Fibroblast of mammary gland (primary cell): ENCODE measurements at regions not wholly inside any gene's neighbourhood (a gene's known extent, or its start where the extent isn't known, plus 50 kb on each side); places are given as distances from the start of the nearest gene placed in this dataset.

Experiments
- DNase-seq: peaks from one replicate; pipeline ENCODE4 v3.0.0-alpha.2; 2010; ENCODE audit warnings: low read depth
- H3K4me3 ChIP-seq: 2 replicates; pipeline ENCODE4 v1.5.1; 2011; ENCODE audit warnings: low read depth, mild to moderate bottlenecking, low read length, moderate library complexity; ENCODE audit not compliant: control insufficient read depth
- TF ChIP-seq, protein P1 (sequence below): conservative IDR thresholded peaks from 2 replicates; pipeline ENCODE4 v1.5.1; 2011; ENCODE audit warnings: low read depth, low read length, inconsistent platforms; ENCODE audit not compliant: control insufficient read depth, insufficient read depth

- no peak for DNase-seq
- no peak overlapping the region for H3K4me3 ChIP-seq
- TF ChIP-seq, protein P1, sequence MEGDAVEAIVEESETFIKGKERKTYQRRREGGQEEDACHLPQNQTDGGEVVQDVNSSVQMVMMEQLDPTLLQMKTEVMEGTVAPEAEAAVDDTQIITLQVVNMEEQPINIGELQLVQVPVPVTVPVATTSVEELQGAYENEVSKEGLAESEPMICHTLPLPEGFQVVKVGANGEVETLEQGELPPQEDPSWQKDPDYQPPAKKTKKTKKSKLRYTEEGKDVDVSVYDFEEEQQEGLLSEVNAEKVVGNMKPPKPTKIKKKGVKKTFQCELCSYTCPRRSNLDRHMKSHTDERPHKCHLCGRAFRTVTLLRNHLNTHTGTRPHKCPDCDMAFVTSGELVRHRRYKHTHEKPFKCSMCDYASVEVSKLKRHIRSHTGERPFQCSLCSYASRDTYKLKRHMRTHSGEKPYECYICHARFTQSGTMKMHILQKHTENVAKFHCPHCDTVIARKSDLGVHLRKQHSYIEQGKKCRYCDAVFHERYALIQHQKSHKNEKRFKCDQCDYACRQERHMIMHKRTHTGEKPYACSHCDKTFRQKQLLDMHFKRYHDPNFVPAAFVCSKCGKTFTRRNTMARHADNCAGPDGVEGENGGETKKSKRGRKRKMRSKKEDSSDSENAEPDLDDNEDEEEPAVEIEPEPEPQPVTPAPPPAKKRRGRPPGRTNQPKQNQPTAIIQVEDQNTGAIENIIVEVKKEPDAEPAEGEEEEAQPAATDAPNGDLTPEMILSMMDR, result no peak
Measured at GRCh38 chr5:117863586-117864296, 1124.6 kb downstream of the DTWD2 start.

GRCh38 chr5:117860550-117860949 lies 1127.8 kb downstream of the DTWD2 start:
- no peak for DNase-seq
- H3K4me3 ChIP-seq, result no peak overlapping the region
- TF ChIP-seq, protein P1, result no peak

GRCh38 chr5:117859176-117859575 lies 1129.2 kb downstream of the DTWD2 start:
- no peak overlapping the region for H3K4me3 ChIP-seq
- TF ChIP-seq, protein P1, result no peak
- DNase-seq, result no peak

- H3K4me3 ChIP-seq, result no peak overlapping the region
- TF ChIP-seq, protein P1, result no peak
- no peak for DNase-seq
Measured at GRCh38 chr5:117856713-117857112, 1131.6 kb downstream of the DTWD2 start.

GRCh38 chr5:117837786-117838185 lies 1150.6 kb downstream of the DTWD2 start:
- no peak for DNase-seq
- H3K4me3 ChIP-seq, result no peak overlapping the region
- TF ChIP-seq, protein P1, result no peak

GRCh38 chr5:117833691-117834090 lies 1154.7 kb downstream of the DTWD2 start:
- TF ChIP-seq, protein P1, result no peak
- no peak overlapping the region for H3K4me3 ChIP-seq
- no peak for DNase-seq
